IPS DF 6.9 (cell line): ENCODE measurements at regions not wholly inside any gene's neighbourhood (a gene's known extent, or its start where the extent isn't known, plus 50 kb on each side); places are given as distances from the start of the nearest gene placed in this dataset.

ENCODE experiments used
- DNase-seq: peaks from one replicate; pipeline ENCODE4 v3.0.0-alpha.2; 2013; ENCODE audit warnings: low read depth, low spot score
- H3K27ac ChIP-seq: one replicate; pipeline ENCODE4 v1.5.1; 2013; ENCODE audit warnings: low read length, control low read depth
- H3K27me3 ChIP-seq: 2 replicates; pipeline ENCODE4 v1.6.1; 2013; ENCODE audit warnings: mild to moderate bottlenecking, low read length; ENCODE audit not compliant: control insufficient read depth, insufficient read depth
- H3K36me3 ChIP-seq: 2 replicates; pipeline ENCODE4 v1.6.1; 2013; ENCODE audit warnings: low read length; ENCODE audit not compliant: control insufficient read depth, insufficient read depth
- H3K4me1 ChIP-seq: 2 replicates; pipeline ENCODE4 v1.6.1; 2013; ENCODE audit warnings: low read length; ENCODE audit not compliant: control insufficient read depth, insufficient read depth
- H3K4me3 ChIP-seq: 2 replicates; pipeline ENCODE4 v1.5.1; 2013; ENCODE audit warnings: mild to moderate bottlenecking, low read length
- H3K9me3 ChIP-seq: 2 replicates; pipeline ENCODE4 v1.6.1; 2013; ENCODE audit warnings: low read length, inconsistent platforms; ENCODE audit not compliant: control insufficient read depth, insufficient read depth
- WGBS: extraction: QIAGEN DNeasy Blood & Tissue Kit; methylation state at CpG from one replicate; pipeline ENCODE4 v1.1.7; 2013; ENCODE audit warnings: mixed read lengths, missing lambda C conversion rate; ENCODE audit not compliant: insufficient read length, insufficient coverage; 5-methylcytosine and 5-hydroxymethylcytosine counted together

- H3K27ac ChIP-seq, result no peak overlapping the region
- no peak overlapping the region for H3K4me3 ChIP-seq
- no peaks in the 10 kb centered on the region for H3K36me3 ChIP-seq
- H3K9me3 ChIP-seq, result no peaks in the 10 kb centered on the region
- no peaks in the 10 kb centered on the region for H3K27me3 ChIP-seq
- no CpG with 5 or more reads among the region's 1 CpG for WGBS
- no peak for DNase-seq
- no peaks in the 10 kb centered on the region for H3K4me1 ChIP-seq
These were observed 72.1 kb downstream of the AKR1C4 start for GRCh38 chr10:5268743-5269142.

- Histone ChIP-seq H3K4me1 (no peaks in the 10 kb centered on the region), H3K4me3 (no peak overlapping the region)
These were observed 73.2 kb downstream of the AKR1C4 start for GRCh38 chr10:5269791-5270190.

GRCh38 chr10:5271526-5271925, 74.9 kb downstream of the AKR1C4 start:
- no peaks in the 10 kb centered on the region for H3K4me1 ChIP-seq
- no peak for DNase-seq
- H3K36me3 ChIP-seq, result no peaks in the 10 kb centered on the region
- no peak overlapping the region for H3K27ac ChIP-seq
- no peaks in the 10 kb centered on the region for H3K9me3 ChIP-seq
- no peak overlapping the region for H3K4me3 ChIP-seq
- H3K27me3 ChIP-seq, result no peaks in the 10 kb centered on the region
- WGBS, result no CpG with 5 or more reads among the region's 1 CpG

More at GRCh38 chr10:5269791-5270190, 73.2 kb downstream of the AKR1C4 start:
- H3K36me3 ChIP-seq, result no peaks in the 10 kb centered on the region
- H3K9me3 ChIP-seq, result no peaks in the 10 kb centered on the region
- DNase-seq, result no peak
- H3K27ac ChIP-seq, result no peak overlapping the region
- H3K27me3 ChIP-seq, result no peaks in the 10 kb centered on the region

- Histone ChIP-seq H3K27me3 (no peaks in the 10 kb centered on the region), H3K4me1 (no peaks in the 10 kb centered on the region), H3K9me3 (no peaks in the 10 kb centered on the region), H3K36me3 (no peaks in the 10 kb centered on the region), H3K27ac (no peak overlapping the region), H3K4me3 (no peak overlapping the region)
- no CpG with 5 or more reads among the region's 3 CpGs for WGBS
- no peak for DNase-seq
These were observed 75.6 kb downstream of the AKR1C4 start for GRCh38 chr10:5272065-5272803.

GRCh38 chr10:5274795-5275194, 78.2 kb downstream of the AKR1C4 start:
- no peaks in the 10 kb centered on the region for H3K9me3 ChIP-seq
- DNase-seq, result no peak
- no peaks in the 10 kb centered on the region for H3K4me1 ChIP-seq
- no peak overlapping the region for H3K4me3 ChIP-seq
- H3K36me3 ChIP-seq, result no peaks in the 10 kb centered on the region
- no peak overlapping the region for H3K27ac ChIP-seq
- WGBS, result no CpG with 5 or more reads among the region's 5 CpGs
- H3K27me3 ChIP-seq, result no peaks in the 10 kb centered on the region

GRCh38 chr10:5281356-5281755, 83.4 kb upstream of the UCN3 start:
- no peaks in the 10 kb centered on the region for H3K36me3 ChIP-seq
- DNase-seq, result no peak
- WGBS, result no CpG with 5 or more reads among the region's 2 CpGs
- no peaks in the 10 kb centered on the region for H3K27me3 ChIP-seq
- H3K9me3 ChIP-seq, result no peaks in the 10 kb centered on the region
- peaks cover 3% of the 10 kb centered on the region; the same call in 1 of the 2 replicates for H3K4me1 ChIP-seq
- H3K27ac ChIP-seq, result no peak overlapping the region
- H3K4me3 ChIP-seq, result no peak overlapping the region

GRCh38 chr10:5282137-5282536, 82.6 kb upstream of the UCN3 start:
- no peak overlapping the region for H3K4me3 ChIP-seq
- no peak overlapping the region for H3K27ac ChIP-seq
- peaks cover 3% of the 10 kb centered on the region; the same call in 1 of the 2 replicates for H3K4me1 ChIP-seq
- no peaks in the 10 kb centered on the region for H3K27me3 ChIP-seq
- H3K36me3 ChIP-seq, result no peaks in the 10 kb centered on the region
- DNase-seq, result no peak
- WGBS, result no CpG with 5 or more reads among the region's 2 CpGs
- H3K9me3 ChIP-seq, result no peaks in the 10 kb centered on the region

GRCh38 chr10:5283305-5284158, 81.2 kb upstream of the UCN3 start:
- Histone ChIP-seq H3K4me1 (peaks cover 3% of the 10 kb centered on the region; the same call in 1 of the 2 replicates), H3K27ac (no peak overlapping the region), H3K4me3 (no peak overlapping the region), H3K36me3 (no peaks in the 10 kb centered on the region), H3K27me3 (no peaks in the 10 kb centered on the region), H3K9me3 (no peaks in the 10 kb centered on the region)
- peak; percentile 39 for DNase-seq
- no CpG with 5 or more reads among the region's 14 CpGs for WGBS

GRCh38 chr10:5284311-5285057, 80.3 kb upstream of the UCN3 start:
- no CpG with 5 or more reads among the region's 9 CpGs for WGBS
- peaks cover 3% of the 10 kb centered on the region; the same call in 1 of the 2 replicates for H3K4me1 ChIP-seq
- no peak overlapping the region for H3K4me3 ChIP-seq
- no peak for DNase-seq
- H3K27me3 ChIP-seq, result no peaks in the 10 kb centered on the region
- H3K9me3 ChIP-seq, result no peaks in the 10 kb centered on the region
- H3K36me3 ChIP-seq, result no peaks in the 10 kb centered on the region
- H3K27ac ChIP-seq, result no peak overlapping the region

GRCh38 chr10:5285186-5285585, 79.6 kb upstream of the UCN3 start:
- Histone ChIP-seq H3K4me3 (no peak overlapping the region), H3K9me3 (no peaks in the 10 kb centered on the region), H3K27ac (no peak overlapping the region), H3K4me1 (peaks cover 3% of the 10 kb centered on the region; the same call in 1 of the 2 replicates), H3K36me3 (no peaks in the 10 kb centered on the region), H3K27me3 (no peaks in the 10 kb centered on the region)
- no CpG with 5 or more reads among the region's 9 CpGs for WGBS
- DNase-seq, result no peak
